ENCODE measurements at regions not wholly inside any gene's neighbourhood (a gene's known extent, or its start where the extent isn't known, plus 50 kb on each side); places are given as distances from the start of the nearest gene placed in this dataset.

DNA sequence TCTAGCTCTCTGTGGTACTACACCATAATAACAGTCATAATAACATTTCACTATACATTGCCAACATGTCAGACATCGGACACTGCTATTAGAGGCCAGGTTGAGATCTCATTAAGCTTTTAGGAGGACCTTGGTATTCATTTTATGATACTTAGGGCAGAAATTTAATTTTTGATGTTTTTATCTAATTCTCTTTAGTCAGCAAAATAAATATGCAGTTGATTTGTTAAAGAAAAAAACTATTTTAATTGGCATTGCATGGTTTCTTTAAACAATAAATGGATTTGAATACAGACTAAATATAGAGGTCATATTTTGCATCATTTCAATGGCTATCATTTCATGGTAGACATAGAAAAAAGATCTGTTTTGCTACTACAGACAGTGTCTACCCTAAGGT is 308.7 kb downstream of the PRDM5 start:
- Histone ChIP-seq H3K4me3 (ENCODE audit: insufficient read length, low read depth) (no peak overlapping the region), H3K4me1 (ENCODE audit: insufficient read depth, insufficient read length) (no peaks in the 10 kb centered on the region), H3K9ac (ENCODE audit: insufficient read length, low read depth) (no peak overlapping the region), H3K36me3 (ENCODE audit: insufficient read depth, insufficient read length, low read length) (no peaks in the 10 kb centered on the region), H3K27me3 (ENCODE audit: insufficient read depth, insufficient read length) (no peaks in the 10 kb centered on the region), H3K9me3 (ENCODE audit: insufficient read depth, low read length) (no peaks in the 10 kb centered on the region)
- TF ChIP-seq ZNF274 (IDR thresholded peaks at IDR 0.05; ENCODE audit: low read depth, low read length) (no peak), SUZ12 (IDR thresholded peaks at IDR 0.05; ENCODE audit: extremely low read depth, insufficient read depth, insufficient read length) (no peak), YY1 (IDR thresholded peaks at IDR 0.05; ENCODE audit: insufficient read depth, insufficient read length) (no peak)
- no peak for DNase-seq (ENCODE audit: low read depth, low spot score)

DNA sequence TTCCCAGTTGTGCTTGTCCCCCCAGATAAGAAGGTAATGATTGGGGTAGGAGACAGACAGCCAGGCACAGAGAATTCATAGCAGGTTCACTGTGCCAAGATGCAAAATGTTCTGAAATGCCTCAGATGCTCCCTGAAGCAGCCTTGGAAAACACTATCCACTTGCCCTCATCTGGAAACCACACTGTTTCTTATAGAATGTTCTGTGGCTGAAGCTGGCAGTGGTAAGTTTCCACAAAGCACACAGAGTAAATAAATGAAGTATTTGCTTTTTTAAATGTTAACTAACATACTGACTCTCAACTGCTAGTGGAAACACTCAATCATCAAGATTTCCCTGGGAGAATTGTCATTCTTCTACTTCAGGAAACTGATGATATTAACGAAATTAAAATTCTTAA is 311.4 kb downstream of the PRDM5 start:
- TF ChIP-seq ZNF274 (IDR thresholded peaks at IDR 0.05; ENCODE audit: low read depth, low read length) (no peak), YY1 (IDR thresholded peaks at IDR 0.05; ENCODE audit: insufficient read depth, insufficient read length) (no peak), SUZ12 (IDR thresholded peaks at IDR 0.05; ENCODE audit: extremely low read depth, insufficient read depth, insufficient read length) (no peak)
- Histone ChIP-seq H3K9me3 (ENCODE audit: insufficient read depth, low read length) (no peaks in the 10 kb centered on the region), H3K4me1 (ENCODE audit: insufficient read depth, insufficient read length) (no peaks in the 10 kb centered on the region), H3K27me3 (ENCODE audit: insufficient read depth, insufficient read length) (no peaks in the 10 kb centered on the region), H3K36me3 (ENCODE audit: insufficient read depth, insufficient read length, low read length) (no peaks in the 10 kb centered on the region), H3K9ac (ENCODE audit: insufficient read length, low read depth) (no peak overlapping the region), H3K4me3 (ENCODE audit: insufficient read length, low read depth) (no peak overlapping the region)
- no peak for DNase-seq (ENCODE audit: low read depth, low spot score)

DNA sequence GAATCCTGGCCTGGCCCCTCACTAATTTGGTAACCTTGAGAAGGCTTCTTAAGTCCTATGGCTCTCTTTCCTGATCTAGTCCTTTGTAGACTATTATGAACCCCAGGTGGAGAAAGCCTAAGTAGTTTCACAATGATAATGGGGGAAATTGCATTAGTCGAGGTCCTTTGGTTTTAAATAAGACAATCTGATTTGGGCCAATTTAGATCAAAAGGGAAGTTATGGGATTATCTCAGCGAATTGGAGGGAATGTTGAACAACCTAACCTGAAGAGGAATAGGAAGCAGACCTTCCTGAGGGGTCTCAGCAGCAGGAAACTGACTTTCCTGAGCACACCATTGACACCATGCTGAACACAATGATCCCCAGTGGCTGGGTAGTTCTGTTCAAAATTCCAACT is 331.5 kb downstream of the PRDM5 start:
- DNase-seq (ENCODE audit: low read depth, low spot score) = no peak
- Histone ChIP-seq H3K36me3 (ENCODE audit: insufficient read depth, insufficient read length, low read length) (no peaks in the 10 kb centered on the region), H3K4me3 (ENCODE audit: insufficient read length, low read depth) (no peak overlapping the region), H3K4me1 (ENCODE audit: insufficient read depth, insufficient read length) (no peaks in the 10 kb centered on the region), H3K27me3 (ENCODE audit: insufficient read depth, insufficient read length) (no peaks in the 10 kb centered on the region), H3K9me3 (ENCODE audit: insufficient read depth, low read length) (no peaks in the 10 kb centered on the region), H3K9ac (ENCODE audit: insufficient read length, low read depth) (no peak overlapping the region)
- TF ChIP-seq ZNF274 (IDR thresholded peaks at IDR 0.05; ENCODE audit: low read depth, low read length) = no peak
- no peak for TF ChIP-seq SUZ12 (IDR thresholded peaks at IDR 0.05; ENCODE audit: extremely low read depth, insufficient read depth, insufficient read length)

DNA sequence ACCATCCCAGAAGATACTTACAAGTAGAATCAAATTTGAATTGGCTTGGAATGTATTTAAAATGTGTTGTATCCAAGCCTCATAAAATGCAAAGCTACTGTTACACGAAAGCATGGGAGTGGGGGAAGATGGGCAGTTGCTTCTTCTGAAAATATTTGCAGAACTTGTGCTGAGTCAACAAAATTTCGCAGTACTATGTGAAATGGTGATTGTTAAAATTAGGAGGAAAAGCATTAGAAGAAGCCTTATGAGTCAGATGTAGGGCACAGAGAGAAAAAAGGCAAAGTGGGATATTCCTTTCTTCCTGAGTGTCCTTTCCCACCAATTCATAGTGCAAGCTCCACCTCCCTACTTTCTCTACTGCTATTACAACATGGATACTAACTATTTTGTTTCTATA is 332.7 kb downstream of the PRDM5 start:
- no peaks in the 10 kb centered on the region for H3K9me3 ChIP-seq (ENCODE audit: insufficient read depth, low read length)
- no peak for DNase-seq (ENCODE audit: low read depth, low spot score)
- H3K4me3 ChIP-seq (ENCODE audit: insufficient read length, low read depth) = no peak overlapping the region
- no peaks in the 10 kb centered on the region for H3K36me3 ChIP-seq (ENCODE audit: insufficient read depth, insufficient read length, low read length)
- no peak overlapping the region for H3K9ac ChIP-seq (ENCODE audit: insufficient read length, low read depth)
- TF ChIP-seq YY1 (IDR thresholded peaks at IDR 0.05; ENCODE audit: insufficient read depth, insufficient read length) = no peak
- TF ChIP-seq SUZ12 (IDR thresholded peaks at IDR 0.05; ENCODE audit: extremely low read depth, insufficient read depth, insufficient read length) = no peak
- TF ChIP-seq ZNF274 (IDR thresholded peaks at IDR 0.05; ENCODE audit: low read depth, low read length) = no peak
- no peaks in the 10 kb centered on the region for H3K4me1 ChIP-seq (ENCODE audit: insufficient read depth, insufficient read length)
- H3K27me3 ChIP-seq (ENCODE audit: insufficient read depth, insufficient read length) = no peaks in the 10 kb centered on the region

DNA sequence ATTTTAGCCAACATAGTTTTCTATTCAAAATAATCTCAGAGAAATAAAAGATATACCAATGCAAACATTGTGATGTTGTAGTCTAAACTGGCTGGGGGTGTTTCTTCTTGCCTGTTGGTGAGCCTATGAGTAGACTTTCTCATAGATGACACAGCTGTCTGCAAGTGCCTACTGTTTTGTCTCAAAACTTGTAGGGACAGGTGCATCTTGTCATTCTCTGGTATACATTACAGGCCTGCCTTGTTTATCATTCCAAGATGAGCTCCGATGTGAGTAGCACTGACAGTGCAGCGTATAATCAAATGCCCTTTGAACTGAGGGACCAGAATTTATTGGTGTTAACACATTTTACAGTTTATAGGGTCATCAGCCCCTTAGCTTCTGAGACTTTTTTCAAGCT is 353.8 kb downstream of the PRDM5 start:
- H3K9me3 ChIP-seq (ENCODE audit: insufficient read depth, low read length) = peaks cover 8% of the 10 kb centered on the region

DNA sequence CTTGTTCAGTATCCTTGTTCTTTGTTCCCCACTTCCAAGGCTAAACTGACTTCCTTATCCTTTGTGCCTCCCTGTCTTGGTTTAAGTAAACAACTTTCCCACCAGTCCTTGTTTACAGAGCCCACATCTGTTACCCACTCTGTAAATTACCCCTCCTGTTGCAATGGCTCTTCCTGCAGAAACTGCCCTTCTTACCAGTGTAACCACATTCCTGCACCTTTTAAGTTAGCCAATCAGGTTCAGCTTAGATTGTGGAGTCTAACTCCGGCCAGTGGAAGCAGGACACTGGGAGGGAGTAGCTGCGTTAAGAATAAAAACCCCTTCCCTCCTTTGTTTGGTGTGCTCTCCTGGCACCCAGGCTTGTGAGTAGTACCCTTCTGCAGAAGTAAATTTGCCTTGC is 360.9 kb downstream of the PRDM5 start:
- no peaks in the 10 kb centered on the region for H3K4me1 ChIP-seq (ENCODE audit: insufficient read depth, insufficient read length)
- H3K36me3 ChIP-seq (ENCODE audit: insufficient read depth, insufficient read length, low read length) = no peaks in the 10 kb centered on the region
- TF ChIP-seq YY1 (IDR thresholded peaks at IDR 0.05; ENCODE audit: insufficient read depth, insufficient read length) = no peak
- TF ChIP-seq ZNF274 (IDR thresholded peaks at IDR 0.05; ENCODE audit: low read depth, low read length) = no peak
- no peak for TF ChIP-seq SUZ12 (IDR thresholded peaks at IDR 0.05; ENCODE audit: extremely low read depth, insufficient read depth, insufficient read length)
- H3K9ac ChIP-seq (ENCODE audit: insufficient read length, low read depth) = no peak overlapping the region
- H3K27me3 ChIP-seq (ENCODE audit: insufficient read depth, insufficient read length) = no peaks in the 10 kb centered on the region
- peaks cover 16% of the 10 kb centered on the region; the same call in 1 of the 2 replicates for H3K9me3 ChIP-seq (ENCODE audit: insufficient read depth, low read length)
- DNase-seq (ENCODE audit: low read depth, low spot score) = no peak
- no peak overlapping the region for H3K4me3 ChIP-seq (ENCODE audit: insufficient read length, low read depth)

More for the DNA sequence above, 353.8 kb downstream of the PRDM5 start:
- no peaks in the 10 kb centered on the region for H3K4me1 ChIP-seq (ENCODE audit: insufficient read depth, insufficient read length)
- H3K9ac ChIP-seq (ENCODE audit: insufficient read length, low read depth) = no peak overlapping the region
- no peaks in the 10 kb centered on the region for H3K36me3 ChIP-seq (ENCODE audit: insufficient read depth, insufficient read length, low read length)
- TF ChIP-seq YY1 (IDR thresholded peaks at IDR 0.05; ENCODE audit: insufficient read depth, insufficient read length) = no peak
- no peak for TF ChIP-seq ZNF274 (IDR thresholded peaks at IDR 0.05; ENCODE audit: low read depth, low read length)
- TF ChIP-seq SUZ12 (IDR thresholded peaks at IDR 0.05; ENCODE audit: extremely low read depth, insufficient read depth, insufficient read length) = no peak
- no peak overlapping the region for H3K4me3 ChIP-seq (ENCODE audit: insufficient read length, low read depth)
- no peak for DNase-seq (ENCODE audit: low read depth, low spot score)
- H3K27me3 ChIP-seq (ENCODE audit: insufficient read depth, insufficient read length) = no peaks in the 10 kb centered on the region

DNA sequence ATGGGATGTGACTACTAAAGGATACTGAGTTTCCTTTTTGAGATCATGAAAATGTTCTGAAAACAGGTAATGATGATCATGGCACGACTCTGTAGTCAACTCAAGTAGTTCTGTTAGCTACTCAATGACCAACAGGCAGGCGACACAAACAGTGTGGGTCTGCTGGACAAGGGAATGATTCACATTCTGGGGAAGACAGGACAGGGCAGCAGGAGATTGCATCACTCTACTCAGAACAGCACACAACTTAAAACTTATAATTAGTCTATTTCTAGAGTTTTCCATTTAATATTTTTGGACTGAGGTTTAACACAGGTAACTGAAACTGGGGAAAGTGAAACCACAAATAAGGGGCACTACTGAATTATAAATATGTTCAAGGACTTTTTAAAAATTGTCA is 365.2 kb downstream of the PRDM5 start:
- TF ChIP-seq ZNF274 (IDR thresholded peaks at IDR 0.05; ENCODE audit: low read depth, low read length) (no peak), SUZ12 (IDR thresholded peaks at IDR 0.05; ENCODE audit: extremely low read depth, insufficient read depth, insufficient read length) (no peak), YY1 (IDR thresholded peaks at IDR 0.05; ENCODE audit: insufficient read depth, insufficient read length) (no peak)
- peaks cover 11% of the 10 kb centered on the region; the same call in 1 of the 2 replicates for H3K9me3 ChIP-seq (ENCODE audit: insufficient read depth, low read length)
- H3K4me1 ChIP-seq (ENCODE audit: insufficient read depth, insufficient read length) = no peaks in the 10 kb centered on the region
- H3K9ac ChIP-seq (ENCODE audit: insufficient read length, low read depth) = no peak overlapping the region
- H3K27me3 ChIP-seq (ENCODE audit: insufficient read depth, insufficient read length) = no peaks in the 10 kb centered on the region
- DNase-seq (ENCODE audit: low read depth, low spot score) = no peak
- no peaks in the 10 kb centered on the region for H3K36me3 ChIP-seq (ENCODE audit: insufficient read depth, insufficient read length, low read length)
- H3K4me3 ChIP-seq (ENCODE audit: insufficient read length, low read depth) = no peak overlapping the region

DNA sequence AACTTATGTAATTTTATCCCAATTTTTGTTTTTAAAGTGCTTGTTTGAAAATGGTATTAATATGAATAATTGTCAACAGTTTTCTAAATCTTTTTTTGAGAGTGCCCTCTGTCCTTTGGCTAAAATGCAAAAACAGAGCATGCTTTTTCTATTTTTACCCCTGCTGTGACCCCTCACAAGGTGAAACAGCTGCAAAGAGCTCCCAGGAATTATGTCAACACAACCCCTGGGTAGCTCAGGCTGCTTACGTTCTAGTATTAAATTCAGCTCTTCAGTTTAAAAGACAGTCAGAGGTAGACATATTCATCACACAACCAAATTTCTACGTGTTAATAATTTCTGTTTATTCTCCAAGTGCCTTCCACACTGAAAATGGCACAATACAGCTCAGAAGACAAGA is 367.5 kb downstream of the PRDM5 start:
- DNase-seq (ENCODE audit: low read depth, low spot score) = no peak
- TF ChIP-seq ZNF274 (IDR thresholded peaks at IDR 0.05; ENCODE audit: low read depth, low read length) (no peak), SUZ12 (IDR thresholded peaks at IDR 0.05; ENCODE audit: extremely low read depth, insufficient read depth, insufficient read length) (no peak), YY1 (IDR thresholded peaks at IDR 0.05; ENCODE audit: insufficient read depth, insufficient read length) (no peak)
- Histone ChIP-seq H3K9me3 (ENCODE audit: insufficient read depth, low read length) (no peaks in the 10 kb centered on the region), H3K4me1 (ENCODE audit: insufficient read depth, insufficient read length) (no peaks in the 10 kb centered on the region), H3K4me3 (ENCODE audit: insufficient read length, low read depth) (no peak overlapping the region), H3K9ac (ENCODE audit: insufficient read length, low read depth) (no peak overlapping the region), H3K27me3 (ENCODE audit: insufficient read depth, insufficient read length) (no peaks in the 10 kb centered on the region), H3K36me3 (ENCODE audit: insufficient read depth, insufficient read length, low read length) (no peaks in the 10 kb centered on the region)
